Stimulated activated naive CD8-positive, alpha-beta T cell treated with anti-CD3 and anti-CD28 coated beads, Interleukin-15, amount 100 ng/mL, for 72 hours (primary cell): ENCODE measurements at regions not wholly inside any gene's neighbourhood (a gene's known extent, or its start where the extent isn't known, plus 50 kb on each side); places are given as distances from the start of the nearest gene placed in this dataset.

Experiments used
- ATAC-seq: fragments of 150-1000 bp; cut with Tn5 transposase; 2 replicates; pipeline ENCODE4 v1.10.0; 2021; ENCODE audit warnings: mild to moderate bottlenecking, moderate library complexity
- DNase-seq, 2 donors: peaks; one replicate each; pipeline ENCODE4 v3.0.0; 2021 to 2022
- H3K27ac Mint-ChIP-seq, 2 donors: one replicate each; pipeline ENCODE4 v1.8.0; 2022; ENCODE audit warnings: mild to moderate bottlenecking in 2 of 2, mixed read lengths in 2 of 2, moderate library complexity in 2 of 2
- H3K27me3 Mint-ChIP-seq: one replicate; pipeline ENCODE4 v1.8.0; 2022; ENCODE audit warnings: mixed read lengths
- H3K4me1 Mint-ChIP-seq: one replicate; pipeline ENCODE4 v1.8.0; 2022; ENCODE audit warnings: mild to moderate bottlenecking, mixed read lengths
- H3K4me3 Mint-ChIP-seq, 2 donors: one replicate each; pipeline ENCODE4 v1.8.0; 2022; ENCODE audit warnings: mild to moderate bottlenecking in 2 of 2, mixed read lengths in 2 of 2, moderate library complexity in 1 of 2
- H3K9me3 Mint-ChIP-seq, 2 donors: one replicate each; pipeline ENCODE4 v1.8.0; 2022; ENCODE audit warnings: mixed read lengths in 2 of 2

- Mint-ChIP-seq H3K27ac (peak overlapping the region in 1 of 2 donors; percentile 25), H3K27me3 (no peaks in the 10 kb centered on the region), H3K4me3 (no peak overlapping the region), H3K4me1 (peaks cover 5% of the 10 kb centered on the region), H3K9me3 (peaks cover 0 to 8% of the 10 kb centered on the region in 2 donors)
- DNase-seq (no peak), ATAC-seq (no peak)
These were observed 198.9 kb upstream of the PPP1R2C start for GRCh38 chrX:42976746-42977366.

GRCh38 chrX:42978655-42979379 is 200.9 kb upstream of the PPP1R2C start:
- Mint-ChIP-seq H3K27ac (no peak overlapping the region), H3K27me3 (no peaks in the 10 kb centered on the region), H3K4me1 (peaks cover 5% of the 10 kb centered on the region), H3K4me3 (no peak overlapping the region), H3K9me3 (peaks cover 0 to 5% of the 10 kb centered on the region in 2 donors)
- no peak for ATAC-seq
- no peak for DNase-seq

- H3K4me3 Mint-ChIP-seq: no peak overlapping the region
- no peaks in the 10 kb centered on the region for H3K9me3 Mint-ChIP-seq
- ATAC-seq (no peak), DNase-seq (no peak)
- no peaks in the 10 kb centered on the region for H3K27me3 Mint-ChIP-seq
- no peaks in the 10 kb centered on the region for H3K4me1 Mint-ChIP-seq
- H3K27ac Mint-ChIP-seq: no peak overlapping the region
These were observed 210.7 kb upstream of the PPP1R2C start for GRCh38 chrX:42988700-42989099.

- DNase-seq (no peak), ATAC-seq (no peak)
- Mint-ChIP-seq H3K27ac (peak overlapping the region in 1 of 2 donors; percentile 58), H3K4me3 (no peak overlapping the region), H3K27me3 (no peaks in the 10 kb centered on the region), H3K4me1 (no peaks in the 10 kb centered on the region), H3K9me3 (no peaks in the 10 kb centered on the region)
These were observed 214.4 kb upstream of the PPP1R2C start for GRCh38 chrX:42992199-42992943.

GRCh38 chrX:42996861-42997260 is 218.9 kb upstream of the PPP1R2C start:
- no peaks in the 10 kb centered on the region for H3K4me1 Mint-ChIP-seq
- no peak for ATAC-seq
- no peak overlapping the region for H3K27ac Mint-ChIP-seq
- no peak for DNase-seq
- no peaks in the 10 kb centered on the region for H3K9me3 Mint-ChIP-seq
- H3K27me3 Mint-ChIP-seq: no peaks in the 10 kb centered on the region
- H3K4me3 Mint-ChIP-seq: no peak overlapping the region

GRCh38 chrX:43000121-43000520 is 222.2 kb upstream of the PPP1R2C start:
- no peaks in the 10 kb centered on the region for H3K9me3 Mint-ChIP-seq
- ATAC-seq (no peak), DNase-seq (no peak)
- H3K27me3 Mint-ChIP-seq: no peaks in the 10 kb centered on the region
- no peak overlapping the region for H3K4me3 Mint-ChIP-seq
- no peak overlapping the region for H3K27ac Mint-ChIP-seq
- no peaks in the 10 kb centered on the region for H3K4me1 Mint-ChIP-seq

- ATAC-seq: no peak
- H3K27me3 Mint-ChIP-seq: no peaks in the 10 kb centered on the region
- H3K27ac Mint-ChIP-seq: no peak overlapping the region
- H3K9me3 Mint-ChIP-seq: no peaks in the 10 kb centered on the region
- no peaks in the 10 kb centered on the region for H3K4me1 Mint-ChIP-seq
- H3K4me3 Mint-ChIP-seq: no peak overlapping the region
- DNase-seq: no peak
These were observed 224.7 kb upstream of the PPP1R2C start for GRCh38 chrX:43002526-43003203.

GRCh38 chrX:43003204-43003565 is 225.2 kb upstream of the PPP1R2C start:
- ATAC-seq: no peak
- no peak overlapping the region for H3K4me3 Mint-ChIP-seq
- H3K27ac Mint-ChIP-seq: no peak overlapping the region
- no peaks in the 10 kb centered on the region for H3K4me1 Mint-ChIP-seq
- H3K9me3 Mint-ChIP-seq: no peaks in the 10 kb centered on the region
- DNase-seq: no peak
- no peaks in the 10 kb centered on the region for H3K27me3 Mint-ChIP-seq

GRCh38 chrX:43003939-43004338 is 226.0 kb upstream of the PPP1R2C start:
- DNase-seq: no peak
- ATAC-seq: no peak
- H3K4me3 Mint-ChIP-seq: no peak overlapping the region
- H3K9me3 Mint-ChIP-seq: no peaks in the 10 kb centered on the region
- no peaks in the 10 kb centered on the region for H3K27me3 Mint-ChIP-seq
- no peaks in the 10 kb centered on the region for H3K4me1 Mint-ChIP-seq
- H3K27ac Mint-ChIP-seq: no peak overlapping the region

- DNase-seq: no peak
- Mint-ChIP-seq H3K4me1 (no peaks in the 10 kb centered on the region), H3K9me3 (no peaks in the 10 kb centered on the region), H3K27me3 (no peaks in the 10 kb centered on the region), H3K27ac (no peak overlapping the region), H3K4me3 (no peak overlapping the region)
- ATAC-seq: no peak
These were observed 227.6 kb upstream of the PPP1R2C start for GRCh38 chrX:43005561-43005960.

GRCh38 chrX:43008356-43008755 is 230.4 kb upstream of the PPP1R2C start:
- Mint-ChIP-seq H3K27me3 (no peaks in the 10 kb centered on the region), H3K27ac (no peak overlapping the region), H3K4me1 (no peaks in the 10 kb centered on the region), H3K4me3 (no peak overlapping the region), H3K9me3 (no peaks in the 10 kb centered on the region)
- ATAC-seq (no peak), DNase-seq (no peak)

- no peaks in the 10 kb centered on the region for H3K9me3 Mint-ChIP-seq
- DNase-seq (no peak), ATAC-seq (no peak)
- no peak overlapping the region for H3K27ac Mint-ChIP-seq
- H3K4me3 Mint-ChIP-seq: no peak overlapping the region
- peaks cover 6% of the 10 kb centered on the region for H3K4me1 Mint-ChIP-seq
- H3K27me3 Mint-ChIP-seq: no peaks in the 10 kb centered on the region
These were observed 238.1 kb upstream of the PPP1R2C start for GRCh38 chrX:43016021-43016420.

- H3K4me3 Mint-ChIP-seq: no peak overlapping the region
- ATAC-seq (no peak), DNase-seq (no peak)
- no peaks in the 10 kb centered on the region for H3K9me3 Mint-ChIP-seq
- H3K4me1 Mint-ChIP-seq: peaks cover 6% of the 10 kb centered on the region
- H3K27ac Mint-ChIP-seq: no peak overlapping the region
- H3K27me3 Mint-ChIP-seq: no peaks in the 10 kb centered on the region
These were observed 240.1 kb upstream of the PPP1R2C start for GRCh38 chrX:43018031-43018430.

GRCh38 chrX:43019021-43019420 is 241.1 kb upstream of the PPP1R2C start:
- no peaks in the 10 kb centered on the region for H3K27me3 Mint-ChIP-seq
- H3K4me3 Mint-ChIP-seq: no peak overlapping the region
- no peak overlapping the region for H3K27ac Mint-ChIP-seq
- no peaks in the 10 kb centered on the region for H3K9me3 Mint-ChIP-seq
- DNase-seq (no peak), ATAC-seq (no peak)
- H3K4me1 Mint-ChIP-seq: peaks cover 6% of the 10 kb centered on the region

- H3K27ac Mint-ChIP-seq: no peak overlapping the region
- ATAC-seq (no peak), DNase-seq (no peak)
- no peak overlapping the region for H3K4me3 Mint-ChIP-seq
- H3K9me3 Mint-ChIP-seq: no peaks in the 10 kb centered on the region
- H3K27me3 Mint-ChIP-seq: no peaks in the 10 kb centered on the region
- H3K4me1 Mint-ChIP-seq: no peaks in the 10 kb centered on the region
These were observed 247.9 kb upstream of the PPP1R2C start for GRCh38 chrX:43025806-43026315.

GRCh38 chrX:43064096-43064495 is 286.1 kb upstream of the PPP1R2C start:
- H3K9me3 Mint-ChIP-seq: peaks cover 0 to 9% of the 10 kb centered on the region in 2 donors
- no peaks in the 10 kb centered on the region for H3K4me1 Mint-ChIP-seq
- H3K27me3 Mint-ChIP-seq: no peaks in the 10 kb centered on the region
- H3K27ac Mint-ChIP-seq: no peak overlapping the region
- no peak overlapping the region for H3K4me3 Mint-ChIP-seq
- DNase-seq (no peak), ATAC-seq (no peak)
